Neural crest cell (in vitro differentiated cells): ENCODE measurements at regions not wholly inside any gene's neighbourhood (a gene's known extent, or its start where the extent isn't known, plus 50 kb on each side); places are given as distances from the start of the nearest gene placed in this dataset.

Source experiments
- DNase-seq: peaks from one replicate; pipeline ENCODE4 v3.0.0; 2021; ENCODE audit warnings: low read depth, mixed read lengths, low spot score
- H3K27ac Mint-ChIP-seq: one replicate; pipeline ENCODE4 v1.8.0; 2021; ENCODE audit warnings: mild to moderate bottlenecking, mixed read lengths; ENCODE audit not compliant: unreplicated experiment
- H3K27me3 Mint-ChIP-seq: 2 replicates; pipeline ENCODE4 v1.8.0; 2021; ENCODE audit warnings: low read depth, mild to moderate bottlenecking, mixed read lengths
- H3K36me3 Mint-ChIP-seq: 2 replicates; pipeline ENCODE4 v1.8.0; 2021; ENCODE audit warnings: low read depth, mild to moderate bottlenecking, mixed read lengths
- H3K4me1 Mint-ChIP-seq: 2 replicates; pipeline ENCODE4 v1.8.0; 2021; ENCODE audit warnings: mixed read lengths
- H3K4me3 Mint-ChIP-seq: one replicate; pipeline ENCODE4 v1.8.0; 2021; ENCODE audit warnings: mild to moderate bottlenecking, mixed read lengths
- H3K9me3 Mint-ChIP-seq: 2 replicates; pipeline ENCODE4 v1.8.0; 2021; ENCODE audit warnings: mixed read lengths
- CTCF ChIP-seq: fragments of 200-600 bp; sonication (generic); conservative IDR thresholded peaks from 2 replicates; pipeline ENCODE4 v1.5.0; 2021; ENCODE audit warnings: antibody characterized with exemption, mild to moderate bottlenecking

GRCh38 chr14:96989306-96989705 lies 192.1 kb downstream of the VRK1 start:
- Mint-ChIP-seq H3K4me1 (peaks cover 5% of the 10 kb centered on the region), H3K27ac (no peak overlapping the region), H3K36me3 (no peaks in the 10 kb centered on the region), H3K4me3 (no peak overlapping the region), H3K9me3 (no peaks in the 10 kb centered on the region), H3K27me3 (no peaks in the 10 kb centered on the region)
- no peak for DNase-seq
- no peak for TF ChIP-seq CTCF

DNA sequence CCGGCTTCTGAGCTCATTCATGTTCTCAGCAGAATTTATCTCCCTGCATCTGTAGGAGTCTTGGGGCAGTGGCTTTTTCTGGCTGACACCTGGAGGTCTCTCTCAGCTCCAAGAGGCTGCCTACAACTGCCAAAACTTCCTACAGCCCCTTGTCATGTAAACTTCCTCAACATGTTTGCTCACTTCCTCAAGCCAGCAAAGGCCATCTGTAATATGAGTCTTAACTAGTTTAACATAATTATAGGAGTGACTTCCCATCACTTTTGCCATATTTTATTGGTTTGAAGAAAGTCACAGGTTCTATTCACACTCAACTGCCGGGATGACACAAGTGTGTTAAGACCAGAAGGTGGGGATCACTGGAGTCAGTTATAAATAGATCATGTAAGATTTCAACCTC lies 194.0 kb downstream of the VRK1 start:
- Mint-ChIP-seq H3K4me3 (no peak overlapping the region), H3K27ac (no peak overlapping the region), H3K27me3 (no peaks in the 10 kb centered on the region), H3K36me3 (no peaks in the 10 kb centered on the region), H3K4me1 (peaks cover 5% of the 10 kb centered on the region), H3K9me3 (no peaks in the 10 kb centered on the region)
- DNase-seq, result no peak
- no peak for TF ChIP-seq CTCF

- H3K9me3 Mint-ChIP-seq, result no peaks in the 10 kb centered on the region
- no peaks in the 10 kb centered on the region for H3K36me3 Mint-ChIP-seq
- no peaks in the 10 kb centered on the region for H3K27me3 Mint-ChIP-seq
- no peak overlapping the region for H3K4me3 Mint-ChIP-seq
- no peak for DNase-seq
- no peak overlapping the region for H3K27ac Mint-ChIP-seq
- no peaks in the 10 kb centered on the region for H3K4me1 Mint-ChIP-seq
- no peak for TF ChIP-seq CTCF
Observed at GRCh38 chr14:96994999-96995398, 197.8 kb downstream of the VRK1 start.

- DNase-seq, result no peak
- no peaks in the 10 kb centered on the region for H3K4me1 Mint-ChIP-seq
- H3K36me3 Mint-ChIP-seq, result no peaks in the 10 kb centered on the region
- no peak overlapping the region for H3K27ac Mint-ChIP-seq
- peaks cover under 1% of the 10 kb centered on the region for H3K9me3 Mint-ChIP-seq
- no peaks in the 10 kb centered on the region for H3K27me3 Mint-ChIP-seq
- H3K4me3 Mint-ChIP-seq, result no peak overlapping the region
- TF ChIP-seq CTCF, result no peak
Observed at GRCh38 chr14:96997269-96997668, 200.1 kb downstream of the VRK1 start.

DNA sequence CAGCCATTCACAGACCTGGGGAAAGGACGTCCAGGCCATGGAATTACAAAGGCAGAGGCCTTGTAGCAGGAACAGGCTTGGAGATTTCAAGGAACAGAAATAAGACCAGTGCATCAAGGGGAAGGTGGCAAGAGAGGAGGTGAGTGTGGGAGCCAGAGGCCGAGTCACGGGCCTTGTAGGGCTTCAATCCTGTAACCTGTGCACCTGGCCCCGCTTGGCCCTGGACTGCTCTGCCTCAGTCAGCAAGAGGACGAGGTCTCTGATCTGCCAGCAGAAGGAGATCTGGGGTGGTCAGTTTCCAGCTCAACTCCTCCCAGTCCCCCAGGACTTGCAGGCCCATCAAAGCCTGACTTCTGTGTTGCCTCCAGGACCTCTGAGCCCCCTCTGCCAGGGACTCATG lies 200.8 kb downstream of the VRK1 start:
- DNase-seq, result no peak
- Mint-ChIP-seq H3K27me3 (no peaks in the 10 kb centered on the region), H3K36me3 (no peaks in the 10 kb centered on the region), H3K4me3 (no peak overlapping the region), H3K27ac (no peak overlapping the region), H3K9me3 (peaks cover 8% of the 10 kb centered on the region), H3K4me1 (no peaks in the 10 kb centered on the region)
- TF ChIP-seq CTCF, result no peak

- Mint-ChIP-seq H3K27ac (no peak overlapping the region), H3K27me3 (no peaks in the 10 kb centered on the region), H3K9me3 (peaks cover 11% of the 10 kb centered on the region), H3K4me1 (no peaks in the 10 kb centered on the region), H3K36me3 (no peaks in the 10 kb centered on the region), H3K4me3 (no peak overlapping the region)
- no peak for DNase-seq
- no peak for TF ChIP-seq CTCF
Observed at GRCh38 chr14:96999654-97000155, 202.5 kb downstream of the VRK1 start.
